Smooth muscle cell (in vitro differentiated cells): ENCODE measurements at regions not wholly inside any gene's neighbourhood (a gene's known extent, or its start where the extent isn't known, plus 50 kb on each side); places are given as distances from the start of the nearest gene placed in this dataset.

Experiments used
- DNase-seq: peaks from one replicate; lab custom pipeline; 2025; ENCODE audit not compliant: unreplicated experiment; lab: John Stamatoyannopoulos, UW
- H2AFZ ChIP-seq: fragments of 200-600 bp; sonication (generic); 2 replicates; pipeline ENCODE4 v1.6.0; 2016; ENCODE audit warnings: antibody characterized with exemption, low read depth, mild to moderate bottlenecking
- H3F3A ChIP-seq: fragments of 200-600 bp; sonication (generic); 2 replicates; pipeline ENCODE4 v1.6.0; 2017; ENCODE audit warnings: antibody characterized with exemption, low read depth
- H3K27ac ChIP-seq: fragments of 200-600 bp; sonication (generic); 2 replicates; pipeline ENCODE4 v1.5.1; 2016; ENCODE audit warnings: low read depth, mild to moderate bottlenecking
- H3K27me3 ChIP-seq: fragments of 200-600 bp; sonication (generic); 2 replicates; pipeline ENCODE4 v1.6.1; 2016; ENCODE audit warnings: low read depth, mild to moderate bottlenecking
- H3K36me3 ChIP-seq: fragments of 200-600 bp; sonication (generic); 2 replicates; pipeline ENCODE4 v1.5.1; 2016; ENCODE audit warnings: low read depth
- H3K4me1 ChIP-seq: fragments of 200-600 bp; sonication (generic); 2 replicates; pipeline ENCODE4 v1.5.1; 2016; ENCODE audit warnings: low read depth
- H3K4me2 ChIP-seq: fragments of 200-600 bp; sonication (generic); 2 replicates; pipeline ENCODE4 v1.6.0; 2016; ENCODE audit warnings: mild to moderate bottlenecking
- H3K4me3 ChIP-seq: fragments of 200-600 bp; sonication (generic); 2 replicates; pipeline ENCODE4 v1.5.1; 2016; ENCODE audit warnings: mild to moderate bottlenecking
- H3K79me2 ChIP-seq: fragments of 200-600 bp; sonication (generic); 2 replicates; pipeline ENCODE4 v1.6.0; 2016; ENCODE audit warnings: low read depth, mild to moderate bottlenecking
- H3K9ac ChIP-seq: fragments of 200-600 bp; sonication (generic); 2 replicates; pipeline ENCODE4 v1.6.0; 2016; ENCODE audit warnings: low read depth
- H3K9me3 ChIP-seq: fragments of 200-600 bp; sonication (generic); replicated peaks from 2 replicates; pipeline ENCODE4 v1.5.1; 2016; ENCODE audit warnings: low read depth
- H4K20me1 ChIP-seq: fragments of 200-600 bp; sonication (generic); 2 replicates; pipeline ENCODE4 v1.6.0; 2016; ENCODE audit warnings: low read depth
- CTCF ChIP-seq: fragments of 200-600 bp; sonication (generic); IDR thresholded peaks from 2 replicates; pipeline ENCODE4 v1.5.1; 2017; ENCODE audit warnings: borderline replicate concordance, mild to moderate bottlenecking, antibody characterized with exemption; ENCODE audit not compliant: insufficient read depth, poor library complexity, severe bottlenecking
- WGBS: methylation state at CpG from one replicate; pipeline ENCODE4 v1.1.7; 2016; ENCODE audit warnings: low lambda C conversion rate; 5-methylcytosine and 5-hydroxymethylcytosine counted together

- no peak for DNase-seq
- 68% methylated on average over 3 of the region's 3 CpGs for WGBS
Observed at GRCh38 chr5:68459093-68459809, 243.7 kb downstream of the PIK3R1 start.

DNA sequence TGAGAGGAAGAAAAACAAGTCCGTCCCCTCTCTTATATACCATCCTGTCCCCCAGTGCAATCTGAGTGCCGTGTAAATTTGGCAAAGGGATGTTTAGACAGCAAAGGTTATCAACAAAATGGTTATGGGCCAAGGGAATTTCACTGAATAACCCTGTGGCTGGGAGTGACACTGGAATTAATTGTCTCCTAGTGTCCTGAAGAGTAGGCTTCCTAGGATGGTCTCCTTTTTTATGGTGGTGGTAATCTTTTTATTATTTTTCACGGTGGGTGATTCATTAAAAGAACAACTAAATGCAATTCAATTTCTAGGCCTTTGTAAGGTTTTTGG lies 244.2 kb downstream of the PIK3R1 start:
- Histone ChIP-seq H3K4me3 (no peak overlapping the region), H3K4me1 (peaks cover 5% of the 10 kb centered on the region), H4K20me1 (no peaks in the 10 kb centered on the region), H3K36me3 (no peaks in the 10 kb centered on the region), H3K9ac (no peak overlapping the region), H3K9me3 (no peaks in the 10 kb centered on the region), H3F3A (peaks cover 4% of the 10 kb centered on the region), H3K27me3 (no peaks in the 10 kb centered on the region), H3K79me2 (no peaks in the 10 kb centered on the region), H3K27ac (no peak overlapping the region), H3K4me2 (no peak overlapping the region), H2AFZ (peak overlapping the region; percentile 44)
- WGBS = 64% methylated on average over 3 of the region's 3 CpGs
- no peak for DNase-seq
- TF ChIP-seq CTCF = no peak

More at GRCh38 chr5:68459093-68459809, 243.7 kb downstream of the PIK3R1 start:
- Histone ChIP-seq H3K4me3 (no peak overlapping the region), H2AFZ (no peak overlapping the region), H3K9me3 (no peaks in the 10 kb centered on the region), H3K27ac (no peak overlapping the region), H3K9ac (no peak overlapping the region), H3K79me2 (no peaks in the 10 kb centered on the region), H3K4me2 (no peak overlapping the region), H3F3A (peaks cover 4% of the 10 kb centered on the region), H3K4me1 (peaks cover 5% of the 10 kb centered on the region), H3K36me3 (no peaks in the 10 kb centered on the region), H4K20me1 (no peaks in the 10 kb centered on the region), H3K27me3 (no peaks in the 10 kb centered on the region)
- TF ChIP-seq CTCF = no peak

GRCh38 chr5:68460147-68460798 lies 244.7 kb downstream of the PIK3R1 start:
- no peak for DNase-seq
- Histone ChIP-seq H3K4me3 (no peak overlapping the region), H3K9me3 (no peaks in the 10 kb centered on the region), H3K36me3 (no peaks in the 10 kb centered on the region), H3K4me1 (peaks cover 5% of the 10 kb centered on the region), H3K27ac (no peak overlapping the region), H3K4me2 (no peak overlapping the region), H4K20me1 (no peaks in the 10 kb centered on the region), H3K9ac (no peak overlapping the region), H2AFZ (peak overlapping the region; percentile 44), H3F3A (peaks cover 4% of the 10 kb centered on the region), H3K27me3 (no peaks in the 10 kb centered on the region), H3K79me2 (no peaks in the 10 kb centered on the region)
- TF ChIP-seq CTCF = peak; percentile 72
- 25% methylated on average over 3 of the region's 3 CpGs for WGBS
